K562 (cell line): ENCODE measurements at regions not wholly inside any gene's neighbourhood (a gene's known extent, or its start where the extent isn't known, plus 50 kb on each side); places are given as distances from the start of the nearest gene placed in this dataset.

ENCODE experiments used
- ATAC-seq: fragments of 200-7000 bp; cut with Tn5 transposase; 3 replicates; pipeline ENCODE4 v1.9.1; 2020; ENCODE audit warnings: moderate library complexity
- BruUV-seq: library from RNA; stranded (reverse); fragments of 400-500 nt; replicated peaks from 2 replicates; lab custom pipeline; 2021; lab: Mats Ljungman, UMichigan
- CTCF ChIA-PET: fragments of 300-600 bp; formaldehyde crosslinking; extraction: SDS; loops from one replicate; lab custom pipeline; 2021; ENCODE audit warnings: low intra/inter-chr PET ratio; lab: Yijun Ruan, JAX
- POLR2A ChIA-PET: fragments of 300-600, 350-650 bp; sonication (Branson Sonifier 250); formaldehyde crosslinking; extraction: SDS; loops from one replicate; lab custom pipeline; 2021; ENCODE audit warnings: antibody characterized with exemption, inconsistent platforms; lab: Yijun Ruan, JAX
- DNase-seq, 4 experiments: peaks; one replicate each; pipeline versions ENCODE4 v3.0.0 to v3.0.0-alpha.2; 2011 to 2018; ENCODE audit warnings: low spot score in 3 of 4, mixed read lengths in 3 of 4; ENCODE audit errors: extremely low read depth in 1 of 4
- FAIRE-seq: peaks from 2 replicates; lab custom pipeline; 2011; peaks lifted over from hg19 to GRCh38; lab: Jason Lieb, UNC
- H2AFZ ChIP-seq: 2 replicates; pipeline ENCODE4 v1.6.0; 2011; ENCODE audit warnings: low read depth, low read length, control low read depth, inconsistent platforms
- H3K27ac ChIP-seq: fragments of 200-600 bp; 3 replicates; pipeline ENCODE4 v1.8.0; 2011; ENCODE audit warnings: low read depth, mild to moderate bottlenecking, control low read depth, inconsistent platforms, low read length, moderate library complexity, mixed read lengths; ENCODE audit errors: extremely low read depth
- H3K27me3 ChIP-seq, 2 experiments: fragments of 300-600 bp in 1 of 2; 2 replicates in 1 of 2; 3 replicates in 1 of 2; pipeline versions ENCODE4 v1.6.0 to v1.8.0; 2011; ENCODE audit warnings: inconsistent platforms in 2 of 2, low read length in 2 of 2, mild to moderate bottlenecking in 1 of 2, mixed read lengths in 1 of 2, moderate library complexity in 1 of 2; ENCODE audit not compliant: control insufficient read depth in 2 of 2, insufficient read depth in 2 of 2
- H3K36me3 ChIP-seq: fragments of 300-600 bp; 3 replicates; pipeline ENCODE4 v1.8.0; 2011; ENCODE audit warnings: mild to moderate bottlenecking, low read length, inconsistent platforms; ENCODE audit not compliant: control insufficient read depth, insufficient read depth
- H3K4me1 ChIP-seq, 2 experiments: fragments of 200-600 bp in 1 of 2; replicated peaks in 1 of 2; 2 replicates in 1 of 2; 3 replicates in 1 of 2; pipeline versions ENCODE4 v1.5.1 to v1.8.0; 2011; ENCODE audit warnings: inconsistent platforms in 2 of 2, low read length in 2 of 2, mild to moderate bottlenecking in 1 of 2, mixed read lengths in 1 of 2, moderate library complexity in 1 of 2; ENCODE audit not compliant: control insufficient read depth in 2 of 2, insufficient read depth in 2 of 2
- H3K4me2 ChIP-seq: 2 replicates; pipeline ENCODE4 v1.6.1; 2011; ENCODE audit warnings: low read length, control low read depth, inconsistent platforms, mixed read lengths; ENCODE audit not compliant: insufficient read depth
- H3K4me3 ChIP-seq: fragments of 200-600 bp; sonication (generic), shearing (Covaris generic); 2 replicates; pipeline ENCODE4 v1.5.1; 2016; ENCODE audit warnings: control low read depth, inconsistent platforms
- H3K79me2 ChIP-seq: fragments of 200-600 bp; 3 replicates; pipeline ENCODE4 v1.8.0; 2011; ENCODE audit warnings: low read length, inconsistent platforms; ENCODE audit not compliant: control insufficient read depth, insufficient read depth
- H3K9ac ChIP-seq, 2 experiments: 2 replicates each; pipeline versions ENCODE4 v1.6.0 to v1.6.1; 2011; ENCODE audit warnings: low read depth in 2 of 2, low read length in 2 of 2, control low read depth in 1 of 2, inconsistent platforms in 1 of 2, mild to moderate bottlenecking in 1 of 2, mixed read lengths in 1 of 2; ENCODE audit not compliant: insufficient read depth in 1 of 2
- H3K9me1 ChIP-seq: one replicate; pipeline ENCODE4 v1.6.0; 2011; ENCODE audit warnings: inconsistent platforms, mild to moderate bottlenecking, low read length, moderate library complexity; ENCODE audit not compliant: control insufficient read depth, insufficient read depth
- H3K9me3 ChIP-seq: replicated peaks from 2 replicates; pipeline ENCODE4 v1.5.1; 2011; ENCODE audit warnings: low read depth, low read length, inconsistent platforms; ENCODE audit not compliant: control insufficient read depth, insufficient read depth
- H4K20me1 ChIP-seq: replicated peaks from 2 replicates; pipeline ENCODE4 v1.6.1; 2011; ENCODE audit warnings: low read length, inconsistent platforms, mixed read lengths; ENCODE audit not compliant: control insufficient read depth, insufficient read depth
- SLC30A9 ChIP-seq: fragments of 250-450 bp; sonication (Bioruptor Pico); IDR thresholded peaks from 2 replicates; pipeline ENCODE4 v1.8.0; 2022; ENCODE audit warnings: mild to moderate bottlenecking, moderate library complexity
- ZEB2 ChIP-seq: fragments of 450-650 bp; IDR thresholded peaks from 2 replicates; pipeline ENCODE4 v1.6.1; 2016
- ZNF384 ChIP-seq: IDR thresholded peaks from 2 replicates; pipeline ENCODE4 v1.6.1; 2012; ENCODE audit warnings: low read depth, low read length, improper control_type of control experiment
- ZSCAN32 ChIP-seq: fragments of 450-650 bp; formaldehyde crosslinking; IDR thresholded peaks from 2 replicates; pipeline ENCODE4 v1.4.0; 2020; ENCODE audit warnings: mild to moderate bottlenecking, moderate library complexity
- WGBS: fragments of 100-300 bp; shearing (Covaris generic); methylation state at CpG from one replicate; pipeline ENCODE4 v1.1.6; 2016; ENCODE audit warnings: low coverage, mixed read lengths; ENCODE audit not compliant: insufficient coverage; ENCODE audit errors: missing lambda C conversion rate; 5-methylcytosine and 5-hydroxymethylcytosine counted together
- in situ Hi-C: fragments of 300-500 bp; cut with MboI; formaldehyde crosslinking; loops from 4 replicates; pipeline ENCODE4 v1.15.0; 2018; ENCODE audit warnings: inconsistent platforms, mixed read lengths
- intact Hi-C: fragments of 100-400 bp; cut with micrococcal nuclease; formaldehyde crosslinking; loops from 2 replicates; pipeline ENCODE4 v1.14.2; 2022
- TF ChIP-seq, protein P1 (sequence below): fragments of 250-450 bp; sonication (Bioruptor Pico); IDR thresholded peaks from 2 replicates; pipeline ENCODE4 v1.4.0; 2020; ENCODE audit warnings: mild to moderate bottlenecking, moderate library complexity, borderline replicate concordance

DNA sequence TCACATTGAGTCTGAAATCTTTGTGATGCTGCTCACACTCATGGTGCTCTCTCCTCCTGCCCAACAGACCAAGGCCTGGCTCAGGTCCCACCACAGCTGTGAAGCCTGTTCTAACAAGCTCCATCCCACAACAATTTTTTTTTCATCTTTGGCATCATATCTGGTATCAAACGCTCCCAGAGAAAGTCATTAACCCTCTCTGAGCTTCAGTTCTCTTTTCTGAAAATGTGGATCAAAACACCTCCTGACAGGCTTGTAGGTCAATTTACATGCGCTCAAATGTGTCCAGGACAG lies 224.4 kb downstream of the LACC1 start:
- Histone ChIP-seq H4K20me1 (no peaks in the 10 kb centered on the region), H3K79me2 (no peaks in the 10 kb centered on the region), H3K4me2 (no peak overlapping the region), H2AFZ (no peak overlapping the region), H3K4me1 (no peaks in the 10 kb centered on the region), H3K9me1 (no peaks in the 10 kb centered on the region), H3K9me3 (no peaks in the 10 kb centered on the region), H3K4me3 (no peak overlapping the region), H3K36me3 (no peaks in the 10 kb centered on the region), H3K27me3 (no peaks in the 10 kb centered on the region), H3K9ac (no peak overlapping the region), H3K27ac (no peak overlapping the region)
- no peak for ATAC-seq
- intact Hi-C loops = no loop called here
- POLR2A ChIA-PET = no interaction called here
- no peak for FAIRE-seq
- in situ Hi-C loops = no loop called here
- no peak for DNase-seq
- CTCF ChIA-PET = no interaction called here
- no TSS peak for BruUV-seq
- WGBS = 10% methylated on average over 2 of the region's 2 CpGs
- TF ChIP-seq ZEB2 (no peak), ZNF384 (no peak), SLC30A9 (CRISPR knock-in tag) (no peak), ZSCAN32 (CRISPR knock-in tag) (no peak)
- TF ChIP-seq, protein P1, sequence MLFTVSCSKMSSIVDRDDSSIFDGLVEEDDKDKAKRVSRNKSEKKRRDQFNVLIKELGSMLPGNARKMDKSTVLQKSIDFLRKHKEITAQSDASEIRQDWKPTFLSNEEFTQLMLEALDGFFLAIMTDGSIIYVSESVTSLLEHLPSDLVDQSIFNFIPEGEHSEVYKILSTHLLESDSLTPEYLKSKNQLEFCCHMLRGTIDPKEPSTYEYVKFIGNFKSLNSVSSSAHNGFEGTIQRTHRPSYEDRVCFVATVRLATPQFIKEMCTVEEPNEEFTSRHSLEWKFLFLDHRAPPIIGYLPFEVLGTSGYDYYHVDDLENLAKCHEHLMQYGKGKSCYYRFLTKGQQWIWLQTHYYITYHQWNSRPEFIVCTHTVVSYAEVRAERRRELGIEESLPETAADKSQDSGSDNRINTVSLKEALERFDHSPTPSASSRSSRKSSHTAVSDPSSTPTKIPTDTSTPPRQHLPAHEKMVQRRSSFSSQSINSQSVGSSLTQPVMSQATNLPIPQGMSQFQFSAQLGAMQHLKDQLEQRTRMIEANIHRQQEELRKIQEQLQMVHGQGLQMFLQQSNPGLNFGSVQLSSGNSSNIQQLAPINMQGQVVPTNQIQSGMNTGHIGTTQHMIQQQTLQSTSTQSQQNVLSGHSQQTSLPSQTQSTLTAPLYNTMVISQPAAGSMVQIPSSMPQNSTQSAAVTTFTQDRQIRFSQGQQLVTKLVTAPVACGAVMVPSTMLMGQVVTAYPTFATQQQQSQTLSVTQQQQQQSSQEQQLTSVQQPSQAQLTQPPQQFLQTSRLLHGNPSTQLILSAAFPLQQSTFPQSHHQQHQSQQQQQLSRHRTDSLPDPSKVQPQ (CRISPR knock-in tag) = no peak
